ENCODE measurements at regions not wholly inside any gene's neighbourhood (a gene's known extent, or its start where the extent isn't known, plus 50 kb on each side); places are given as distances from the start of the nearest gene placed in this dataset.

- TF ChIP-seq PPARA (CRISPR knock-in tag; IDR thresholded peaks at IDR 0.05; ENCODE audit: borderline replicate concordance) (no peak), ZNF565 (CRISPR knock-in tag; conservative IDR thresholded peaks at IDR 0.05; ENCODE audit: low read depth) (no peak), ARNTL (CRISPR knock-in tag; IDR thresholded peaks at IDR 0.05; ENCODE audit: borderline replicate concordance, low read depth) (no peak), TSHZ2 (CRISPR knock-in tag; IDR thresholded peaks at IDR 0.05) (no peak), ZNF8 (CRISPR knock-in tag; IDR thresholded peaks at IDR 0.05) (no peak), ZNF70 (CRISPR knock-in tag; IDR thresholded peaks at IDR 0.05) (no peak), PATZ1 (CRISPR knock-in tag; IDR thresholded peaks at IDR 0.05; ENCODE audit: borderline replicate concordance) (no peak), BACH2 (CRISPR knock-in tag; IDR thresholded peaks at IDR 0.05; ENCODE audit: borderline replicate concordance) (no peak), ZFP30 (CRISPR knock-in tag; IDR thresholded peaks at IDR 0.05) (no peak)
These were observed 116.3 kb downstream of the ACAA2 start for GRCh38 chr18:49697049-49697448.

All from SK-N-SH treated with all-trans-retinoic acid at 6 μM for 48 hours (cell line).